ENCODE measurements at regions not wholly inside any gene's neighbourhood (a gene's known extent, or its start where the extent isn't known, plus 50 kb on each side); places are given as distances from the start of the nearest gene placed in this dataset.

- TF ChIP-seq CTCF (IDR thresholded peaks at IDR 0.05; ENCODE audit: unreplicated experiment) = no peak
- H3K27ac Mint-ChIP-seq = no peak overlapping the region
- H3K9me3 Mint-ChIP-seq (ENCODE audit: low read depth) = no peaks in the 10 kb centered on the region
- H3K36me3 Mint-ChIP-seq (ENCODE audit: insufficient read depth) = no peaks in the 10 kb centered on the region
- H3K4me3 Mint-ChIP-seq (ENCODE audit: low read depth) = no peak overlapping the region
- DNase-seq (ENCODE audit: low spot score, unreplicated experiment) = no peak
- peaks cover 13% of the 10 kb centered on the region for H3K4me1 Mint-ChIP-seq (ENCODE audit: low read depth)
- H3K27me3 Mint-ChIP-seq = peaks cover 21% of the 10 kb centered on the region
These were observed 2208.1 kb upstream of the WWC1 start for GRCh38 chr5:166083183-166083959.

DNA sequence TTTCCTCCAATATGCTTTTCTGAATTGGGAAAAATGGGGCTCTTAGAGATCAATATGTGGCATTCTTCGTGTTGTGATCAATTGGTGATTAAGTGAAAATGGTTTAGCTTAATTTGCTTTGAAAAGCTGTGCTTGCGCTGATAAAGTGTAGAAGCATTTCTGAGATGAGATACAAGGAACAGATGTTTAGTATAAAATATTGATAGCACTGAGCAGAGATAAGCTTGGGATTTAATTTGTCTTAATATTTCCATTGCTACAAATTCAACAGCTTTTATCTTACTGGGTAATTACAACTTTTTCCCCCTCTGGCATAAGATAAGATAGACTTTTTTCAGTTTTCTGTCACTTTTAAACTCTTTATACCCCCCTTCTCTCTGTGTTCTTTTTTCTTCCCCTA is 2204.9 kb upstream of the WWC1 start:
- H3K9me3 Mint-ChIP-seq (ENCODE audit: low read depth) = no peaks in the 10 kb centered on the region
- no peak for TF ChIP-seq CTCF (IDR thresholded peaks at IDR 0.05; ENCODE audit: unreplicated experiment)
- H3K36me3 Mint-ChIP-seq (ENCODE audit: insufficient read depth) = no peaks in the 10 kb centered on the region
- peaks cover 13% of the 10 kb centered on the region for H3K4me1 Mint-ChIP-seq (ENCODE audit: low read depth)
- no peak for DNase-seq (ENCODE audit: low spot score, unreplicated experiment)
- peaks cover 21% of the 10 kb centered on the region for H3K27me3 Mint-ChIP-seq
- no peak overlapping the region for H3K4me3 Mint-ChIP-seq (ENCODE audit: low read depth)
- H3K27ac Mint-ChIP-seq = no peak overlapping the region

DNA sequence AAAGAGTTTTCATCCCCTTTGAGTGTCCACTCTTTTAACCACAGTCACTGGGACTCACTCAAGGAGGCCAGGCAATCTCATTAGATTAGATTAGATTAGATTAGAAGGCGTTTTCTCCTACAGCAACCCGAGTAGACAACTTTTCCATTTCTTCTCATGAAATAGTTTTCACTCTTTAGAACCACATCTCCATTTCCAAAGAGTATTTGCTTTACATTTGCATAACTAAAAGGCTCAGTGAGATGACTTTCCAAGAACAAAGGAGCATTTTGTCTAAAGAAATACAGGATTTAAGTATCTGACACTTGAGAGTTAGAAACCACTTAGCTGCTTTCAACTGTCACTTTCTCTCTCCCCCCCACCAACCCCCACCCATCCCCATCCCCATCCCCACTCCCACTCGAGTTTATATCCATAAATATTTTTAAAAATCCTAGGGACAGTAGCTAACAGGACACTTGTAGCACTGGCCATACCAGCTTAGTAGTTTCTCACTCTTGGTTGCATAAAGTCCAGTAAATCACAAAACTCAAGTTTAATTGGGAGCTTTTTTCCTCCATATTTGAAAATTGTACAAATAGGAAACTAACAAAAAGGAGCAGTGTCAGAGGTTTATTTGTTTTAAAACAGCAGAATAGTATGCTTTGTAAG is 2202.9 kb upstream of the WWC1 start:
- no peak for TF ChIP-seq CTCF (IDR thresholded peaks at IDR 0.05; ENCODE audit: unreplicated experiment)
- H3K4me3 Mint-ChIP-seq (ENCODE audit: low read depth) = no peak overlapping the region
- H3K9me3 Mint-ChIP-seq (ENCODE audit: low read depth) = peaks cover 4% of the 10 kb centered on the region
- H3K4me1 Mint-ChIP-seq (ENCODE audit: low read depth) = peaks cover 13% of the 10 kb centered on the region
- no peak overlapping the region for H3K27ac Mint-ChIP-seq
- H3K27me3 Mint-ChIP-seq = peaks cover 17% of the 10 kb centered on the region
- H3K36me3 Mint-ChIP-seq (ENCODE audit: insufficient read depth) = no peaks in the 10 kb centered on the region
- DNase-seq (ENCODE audit: low spot score, unreplicated experiment) = no peak

- TF ChIP-seq CTCF (IDR thresholded peaks at IDR 0.05; ENCODE audit: unreplicated experiment) = no peak
- no peaks in the 10 kb centered on the region for H3K36me3 Mint-ChIP-seq (ENCODE audit: insufficient read depth)
- H3K4me1 Mint-ChIP-seq (ENCODE audit: low read depth) = peaks cover 2% of the 10 kb centered on the region
- H3K27ac Mint-ChIP-seq = no peak overlapping the region
- H3K4me3 Mint-ChIP-seq (ENCODE audit: low read depth) = no peak overlapping the region
- DNase-seq (ENCODE audit: low spot score, unreplicated experiment) = no peak
- no peaks in the 10 kb centered on the region for H3K27me3 Mint-ChIP-seq
- peaks cover 8% of the 10 kb centered on the region for H3K9me3 Mint-ChIP-seq (ENCODE audit: low read depth)
These were observed 2199.5 kb upstream of the WWC1 start for GRCh38 chr5:166091931-166092330.

DNA sequence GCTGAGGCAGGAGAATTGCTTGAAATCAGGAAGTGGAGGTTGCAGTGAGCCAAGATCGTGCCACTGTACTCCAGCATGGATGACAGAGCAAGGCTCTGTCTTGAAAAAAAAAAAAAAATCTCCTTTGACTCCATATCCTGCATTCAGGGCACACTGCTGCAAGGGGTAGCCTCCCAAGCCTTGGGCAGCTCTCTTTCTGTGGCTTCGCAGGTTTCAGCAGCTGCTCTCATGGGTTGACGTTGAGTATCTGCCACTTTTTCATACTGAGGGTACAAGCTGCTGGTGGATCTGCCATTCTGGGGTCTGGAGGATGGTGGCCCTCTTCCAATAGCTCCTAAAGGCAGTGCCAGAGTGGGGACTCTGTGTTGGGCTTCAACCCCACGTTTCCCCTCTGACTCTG is 2198.1 kb upstream of the WWC1 start:
- H3K4me1 Mint-ChIP-seq (ENCODE audit: low read depth) = no peaks in the 10 kb centered on the region
- H3K9me3 Mint-ChIP-seq (ENCODE audit: low read depth) = peaks cover 8% of the 10 kb centered on the region
- no peak overlapping the region for H3K4me3 Mint-ChIP-seq (ENCODE audit: low read depth)
- H3K36me3 Mint-ChIP-seq (ENCODE audit: insufficient read depth) = no peaks in the 10 kb centered on the region
- H3K27ac Mint-ChIP-seq = no peak overlapping the region
- no peaks in the 10 kb centered on the region for H3K27me3 Mint-ChIP-seq
- no peak for TF ChIP-seq CTCF (IDR thresholded peaks at IDR 0.05; ENCODE audit: unreplicated experiment)
- DNase-seq (ENCODE audit: low spot score, unreplicated experiment) = no peak
